Osteoblast (primary cell): ENCODE measurements at regions not wholly inside any gene's neighbourhood (a gene's known extent, or its start where the extent isn't known, plus 50 kb on each side); places are given as distances from the start of the nearest gene placed in this dataset.
A peak's percentile ranks its signal among the peaks of the same experiment; 100 is the strongest.

Source experiments
- DNase-seq: peaks from one replicate; pipeline ENCODE4 v3.0.0; 2011; ENCODE audit warnings: low spot score, mixed read lengths; ENCODE audit not compliant: insufficient read length; ENCODE audit errors: missing footprints
- H2AFZ ChIP-seq: 2 replicates; pipeline ENCODE4 v1.6.0; 2011; ENCODE audit warnings: mild to moderate bottlenecking, low read length
- H3K27ac ChIP-seq: 2 replicates; pipeline ENCODE4 v1.5.1; 2011; ENCODE audit warnings: mild to moderate bottlenecking, low read depth, low read length, moderate library complexity
- H3K27me3 ChIP-seq: 2 replicates; pipeline ENCODE4 v1.6.0; 2012; ENCODE audit warnings: mild to moderate bottlenecking, control low read depth, inconsistent platforms, low read length, moderate library complexity; ENCODE audit not compliant: insufficient read depth
- H3K36me3 ChIP-seq: 2 replicates; pipeline ENCODE4 v1.5.1; 2011; ENCODE audit warnings: mild to moderate bottlenecking, low read length, control low read depth, moderate library complexity; ENCODE audit not compliant: insufficient read depth
- H3K4me1 ChIP-seq: 2 replicates; pipeline ENCODE4 v1.5.1; 2011; ENCODE audit warnings: mild to moderate bottlenecking, low read length, control low read depth, moderate library complexity; ENCODE audit not compliant: insufficient read depth
- H3K4me2 ChIP-seq: 2 replicates; pipeline ENCODE4 v1.6.0; 2011; ENCODE audit warnings: mild to moderate bottlenecking, low read length; ENCODE audit not compliant: insufficient read depth
- H3K4me3 ChIP-seq: fragments of 200-600 bp; sonication (generic); 3 replicates; pipeline ENCODE4 v1.5.1; 2012; ENCODE audit warnings: mild to moderate bottlenecking, low read length, inconsistent platforms; ENCODE audit not compliant: insufficient read depth
- H3K79me2 ChIP-seq: 2 replicates; pipeline ENCODE4 v1.6.0; 2012; ENCODE audit warnings: mild to moderate bottlenecking, low read length, control low read depth, inconsistent platforms; ENCODE audit not compliant: insufficient read depth
- H3K9me3 ChIP-seq: 2 replicates; pipeline ENCODE4 v1.5.1; 2011; ENCODE audit warnings: low read depth, low read length, control low read depth
- H4K20me1 ChIP-seq: 2 replicates; pipeline ENCODE4 v1.6.0; 2012; ENCODE audit warnings: mild to moderate bottlenecking, low read length, control low read depth; ENCODE audit not compliant: insufficient read depth
- TF ChIP-seq, protein P1 (sequence below): IDR thresholded peaks from 2 replicates; pipeline ENCODE4 v1.5.1; 2011; ENCODE audit warnings: mild to moderate bottlenecking, low read depth, low read length, moderate library complexity; ENCODE audit errors: extremely low read depth

DNA sequence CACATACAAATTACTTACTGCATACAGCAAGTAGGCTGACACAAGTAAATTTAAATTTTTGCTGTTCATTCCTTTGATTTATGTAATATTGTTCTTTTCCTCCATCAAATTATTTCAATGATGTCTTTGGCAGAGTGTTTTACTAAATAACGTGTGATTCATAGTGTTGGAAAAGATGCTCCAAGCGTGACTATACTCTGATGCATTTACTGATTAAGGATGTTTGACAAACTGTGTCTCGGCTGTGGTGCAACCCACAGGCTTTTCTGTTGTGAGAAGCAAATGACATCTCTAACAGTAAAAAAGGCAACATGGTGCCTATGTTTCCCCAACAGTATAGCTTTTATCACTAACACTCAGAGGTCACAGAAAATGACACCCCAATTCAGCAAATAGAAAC lies 540.9 kb downstream of the PPP4R3C start:
- TF ChIP-seq, protein P1, sequence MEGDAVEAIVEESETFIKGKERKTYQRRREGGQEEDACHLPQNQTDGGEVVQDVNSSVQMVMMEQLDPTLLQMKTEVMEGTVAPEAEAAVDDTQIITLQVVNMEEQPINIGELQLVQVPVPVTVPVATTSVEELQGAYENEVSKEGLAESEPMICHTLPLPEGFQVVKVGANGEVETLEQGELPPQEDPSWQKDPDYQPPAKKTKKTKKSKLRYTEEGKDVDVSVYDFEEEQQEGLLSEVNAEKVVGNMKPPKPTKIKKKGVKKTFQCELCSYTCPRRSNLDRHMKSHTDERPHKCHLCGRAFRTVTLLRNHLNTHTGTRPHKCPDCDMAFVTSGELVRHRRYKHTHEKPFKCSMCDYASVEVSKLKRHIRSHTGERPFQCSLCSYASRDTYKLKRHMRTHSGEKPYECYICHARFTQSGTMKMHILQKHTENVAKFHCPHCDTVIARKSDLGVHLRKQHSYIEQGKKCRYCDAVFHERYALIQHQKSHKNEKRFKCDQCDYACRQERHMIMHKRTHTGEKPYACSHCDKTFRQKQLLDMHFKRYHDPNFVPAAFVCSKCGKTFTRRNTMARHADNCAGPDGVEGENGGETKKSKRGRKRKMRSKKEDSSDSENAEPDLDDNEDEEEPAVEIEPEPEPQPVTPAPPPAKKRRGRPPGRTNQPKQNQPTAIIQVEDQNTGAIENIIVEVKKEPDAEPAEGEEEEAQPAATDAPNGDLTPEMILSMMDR: no peak
- no peaks in the 10 kb centered on the region for H3K9me3 ChIP-seq
- no peak for DNase-seq
- no peak overlapping the region for H3K4me2 ChIP-seq
- no peaks in the 10 kb centered on the region for H3K36me3 ChIP-seq
- H3K4me1 ChIP-seq: no peaks in the 10 kb centered on the region
- H3K4me3 ChIP-seq: no peak overlapping the region
- no peaks in the 10 kb centered on the region for H3K27me3 ChIP-seq
- H3K79me2 ChIP-seq: no peaks in the 10 kb centered on the region
- peak overlapping the region; percentile 72 for H3K27ac ChIP-seq
- H2AFZ ChIP-seq: no peak overlapping the region
- no peaks in the 10 kb centered on the region for H4K20me1 ChIP-seq

GRCh38 chrX:26918631-26919030 lies 544.5 kb downstream of the PPP4R3C start:
- no peak overlapping the region for H3K4me2 ChIP-seq
- H3K4me3 ChIP-seq: no peak overlapping the region
- no peaks in the 10 kb centered on the region for H3K4me1 ChIP-seq
- no peak overlapping the region for H2AFZ ChIP-seq
- H3K27ac ChIP-seq: no peak overlapping the region
- TF ChIP-seq, protein P1: peak; percentile 26
- no peaks in the 10 kb centered on the region for H4K20me1 ChIP-seq
- H3K27me3 ChIP-seq: no peaks in the 10 kb centered on the region
- H3K79me2 ChIP-seq: no peaks in the 10 kb centered on the region
- DNase-seq: no peak
- no peaks in the 10 kb centered on the region for H3K36me3 ChIP-seq
- peaks cover 1% of the 10 kb centered on the region for H3K9me3 ChIP-seq

DNA sequence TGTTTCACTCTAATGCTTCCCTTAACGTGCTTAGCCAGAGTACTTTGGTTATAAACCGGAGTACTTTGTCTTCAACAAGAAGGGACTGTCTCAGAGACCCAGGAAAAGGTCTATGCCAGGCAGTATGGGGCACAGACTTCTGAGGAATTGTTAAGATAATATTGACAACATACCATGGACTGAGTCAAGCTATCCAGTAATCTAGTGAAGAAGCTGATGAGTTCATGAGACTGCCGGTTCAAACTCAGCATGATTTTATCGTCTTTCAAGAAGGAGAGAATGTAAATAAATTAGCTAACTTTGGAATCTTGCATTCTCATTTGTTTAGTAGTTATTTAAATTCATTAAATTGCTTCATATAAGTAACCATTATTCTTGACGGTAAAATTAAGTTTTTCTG lies 546.1 kb downstream of the PPP4R3C start:
- no peaks in the 10 kb centered on the region for H3K4me1 ChIP-seq

GRCh38 chrX:26915064-26915463 lies 548.1 kb downstream of the PPP4R3C start:
- Histone ChIP-seq H3K79me2 (no peaks in the 10 kb centered on the region), H3K27me3 (no peaks in the 10 kb centered on the region), H3K4me3 (no peak overlapping the region), H4K20me1 (no peaks in the 10 kb centered on the region), H3K4me2 (no peak overlapping the region), H3K36me3 (no peaks in the 10 kb centered on the region), H3K9me3 (peaks cover 1% of the 10 kb centered on the region), H2AFZ (no peak overlapping the region), H3K4me1 (no peaks in the 10 kb centered on the region), H3K27ac (peak overlapping the region; percentile 26)
- DNase-seq: no peak
- TF ChIP-seq, protein P1: no peak

More for the DNA sequence above, 546.1 kb downstream of the PPP4R3C start:
- no peak overlapping the region for H2AFZ ChIP-seq
- TF ChIP-seq, protein P1: no peak
- no peak overlapping the region for H3K27ac ChIP-seq
- no peaks in the 10 kb centered on the region for H3K36me3 ChIP-seq
- H3K79me2 ChIP-seq: no peaks in the 10 kb centered on the region
- no peak for DNase-seq
- peaks cover 1% of the 10 kb centered on the region for H3K9me3 ChIP-seq
- H3K27me3 ChIP-seq: no peaks in the 10 kb centered on the region
- H3K4me2 ChIP-seq: no peak overlapping the region
- no peaks in the 10 kb centered on the region for H4K20me1 ChIP-seq
- H3K4me3 ChIP-seq: no peak overlapping the region
